ENCODE measurements at regions not wholly inside any gene's neighbourhood (a gene's known extent, or its start where the extent isn't known, plus 50 kb on each side); places are given as distances from the start of the nearest gene placed in this dataset.

GRCh38 chr15:29573197-29573838 is 248.9 kb downstream of the TJP1 start:
- no peak for TF ChIP-seq ZNF274 (IDR thresholded peaks at IDR 0.05; ENCODE audit: low read depth, low read length)
- no peak for TF ChIP-seq YY1 (IDR thresholded peaks at IDR 0.05; ENCODE audit: insufficient read depth, insufficient read length)

Data from NT2/D1 (cell line).